ENCODE measurements at regions not wholly inside any gene's neighbourhood (a gene's known extent, or its start where the extent isn't known, plus 50 kb on each side); places are given as distances from the start of the nearest gene placed in this dataset.
"Not testable (repeated sequence)": the region's sequence is repeated elsewhere in the genome, so short reads cannot be mapped to it uniquely, and the experiment has no call there.

GRCh38 chr13:53452263-53452808 is 423.7 kb downstream of the OLFM4 start:
- H3K27ac ChIP-seq, H3K4me3 ChIP-seq: not testable (repeated sequence)

DNA sequence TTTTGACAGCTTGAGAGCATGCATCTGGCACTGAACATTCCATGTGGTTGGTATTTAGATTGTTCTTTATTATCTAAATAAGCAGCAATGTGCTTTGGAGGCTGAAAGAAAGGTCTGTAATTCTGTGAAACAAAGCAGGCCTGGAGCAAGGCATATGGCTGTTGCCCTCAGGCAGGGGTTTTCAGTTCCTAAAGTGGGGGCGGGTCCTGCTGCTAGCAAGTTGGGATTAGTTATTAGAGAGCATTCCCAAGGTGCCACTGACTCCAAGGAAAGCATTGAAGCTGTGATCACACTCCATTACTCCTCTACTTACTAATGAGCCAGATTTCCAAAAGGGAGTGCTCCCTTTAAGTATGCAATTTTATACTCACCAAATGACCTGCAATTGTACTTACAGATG is 432.2 kb downstream of the OLFM4 start:
- H3K27ac ChIP-seq, result no peak overlapping the region
- no peak overlapping the region for H3K4me3 ChIP-seq

GRCh38 chr13:53463106-53463505 is 434.5 kb downstream of the OLFM4 start:
- H3K27ac ChIP-seq, result no peak overlapping the region
- H3K4me3 ChIP-seq, result no peak overlapping the region

GRCh38 chr13:53466576-53466975 is 438.0 kb downstream of the OLFM4 start:
- Histone ChIP-seq H3K27ac (no peak overlapping the region), H3K4me3 (no peak overlapping the region)

DNA sequence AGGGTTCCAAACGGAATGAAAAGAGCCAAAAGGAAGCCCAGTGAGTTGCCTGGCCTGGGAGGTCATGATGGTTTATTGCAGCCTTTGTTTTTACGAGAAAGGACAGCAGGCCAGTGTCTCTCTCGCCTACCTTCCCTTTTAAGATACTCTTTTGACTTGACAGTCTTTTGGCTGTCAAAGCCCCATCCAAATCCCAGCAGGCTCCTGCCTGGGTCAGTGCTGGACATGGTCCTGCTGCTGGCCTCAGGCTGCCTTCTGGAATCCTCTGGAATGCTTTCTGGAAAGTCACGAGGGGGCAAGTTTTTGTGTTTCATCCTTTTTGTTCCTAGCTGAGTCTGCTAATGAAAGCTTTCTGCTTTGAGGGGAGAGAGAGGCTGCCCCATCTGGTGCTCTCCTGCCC is 444.8 kb downstream of the OLFM4 start:
- no peak overlapping the region for H3K27ac ChIP-seq
- H3K4me3 ChIP-seq, result no peak overlapping the region

GRCh38 chr13:53474878-53475277 is 446.3 kb downstream of the OLFM4 start:
- no peak overlapping the region for H3K4me3 ChIP-seq

DNA sequence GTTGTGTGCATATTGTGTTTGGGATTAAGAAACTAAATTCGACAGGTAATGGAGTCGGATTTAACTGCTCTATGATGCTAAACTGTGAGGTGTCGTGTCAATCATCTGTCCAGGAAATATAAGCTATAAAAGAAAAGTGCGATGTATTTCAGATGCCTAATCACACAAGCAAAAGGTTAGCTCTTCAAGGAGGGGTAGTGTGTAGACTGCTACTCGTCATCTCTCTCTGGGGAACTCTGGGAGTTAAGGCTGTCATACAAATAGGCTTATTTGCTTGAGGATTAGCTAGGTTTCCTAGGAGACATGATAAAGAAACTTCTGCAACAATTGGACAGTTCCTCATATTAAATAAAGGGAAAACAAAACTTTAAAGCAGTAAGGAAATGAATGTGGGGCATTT is 462.1 kb downstream of the OLFM4 start:
- no peak overlapping the region for H3K4me3 ChIP-seq
- H3K27ac ChIP-seq, result no peak overlapping the region

More at GRCh38 chr13:53474878-53475277, 446.3 kb downstream of the OLFM4 start:
- H3K27ac ChIP-seq, result no peak overlapping the region

- no peak overlapping the region for H3K4me3 ChIP-seq
- H3K27ac ChIP-seq, result no peak overlapping the region
These were observed 465.8 kb downstream of the OLFM4 start for GRCh38 chr13:53494406-53494805.

- Histone ChIP-seq H3K4me3 (no peak overlapping the region), H3K27ac (no peak overlapping the region)
These were observed 471.0 kb downstream of the OLFM4 start for GRCh38 chr13:53499576-53500133.

DNA sequence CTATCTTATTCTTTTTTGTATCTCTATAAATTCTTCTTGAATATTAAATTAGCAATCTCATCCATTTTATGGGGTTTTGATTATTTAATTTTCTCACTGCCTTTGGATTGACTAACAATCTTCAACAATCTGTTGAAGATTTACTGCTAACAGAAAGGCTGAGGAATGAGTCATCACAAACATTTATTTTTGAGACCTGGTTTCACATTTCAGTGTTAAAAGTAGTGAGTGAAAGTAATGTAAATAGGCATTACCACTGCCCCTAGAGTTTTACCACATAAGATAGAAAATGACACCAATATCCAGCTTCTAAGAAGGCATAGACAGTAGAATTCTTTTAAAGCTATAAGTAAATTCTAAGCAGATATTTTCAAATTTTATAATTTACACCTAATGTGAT is 472.8 kb downstream of the OLFM4 start:
- no peak overlapping the region for H3K4me3 ChIP-seq
- H3K27ac ChIP-seq, result no peak overlapping the region

- no peak overlapping the region for H3K27ac ChIP-seq
These were observed 479.1 kb downstream of the OLFM4 start for GRCh38 chr13:53507741-53508140.

DNA sequence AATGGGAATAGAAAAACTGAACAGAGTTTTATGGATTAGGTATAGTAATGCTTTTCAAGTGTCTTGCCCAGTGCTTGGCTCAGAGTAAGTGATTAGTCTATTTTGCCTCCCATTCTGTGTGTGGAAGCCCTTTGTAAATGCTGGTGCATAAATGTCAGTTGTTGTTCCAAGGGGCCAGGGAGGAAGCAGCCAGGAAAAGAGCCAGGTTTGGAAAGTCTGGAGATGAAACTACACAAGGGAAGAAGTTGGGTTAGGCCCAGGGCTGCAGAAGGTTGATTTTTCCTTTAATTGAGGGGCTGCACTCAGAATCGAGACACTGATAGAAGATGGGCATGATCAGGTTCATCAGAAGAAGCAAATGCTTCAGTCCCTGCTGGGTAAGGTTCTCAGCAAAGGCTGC is 484.0 kb downstream of the OLFM4 start:
- Histone ChIP-seq H3K27ac (no peak overlapping the region), H3K4me3 (no peak overlapping the region)

More at GRCh38 chr13:53507741-53508140, 479.1 kb downstream of the OLFM4 start:
- H3K4me3 ChIP-seq, result no peak overlapping the region

GRCh38 chr13:53513226-53513625 is 484.6 kb downstream of the OLFM4 start:
- Histone ChIP-seq H3K4me3 (no peak overlapping the region), H3K27ac (no peak overlapping the region)

GRCh38 chr13:53520132-53520531 is 491.5 kb downstream of the OLFM4 start:
- Histone ChIP-seq H3K27ac (no peak overlapping the region), H3K4me3 (no peak overlapping the region)

DNA sequence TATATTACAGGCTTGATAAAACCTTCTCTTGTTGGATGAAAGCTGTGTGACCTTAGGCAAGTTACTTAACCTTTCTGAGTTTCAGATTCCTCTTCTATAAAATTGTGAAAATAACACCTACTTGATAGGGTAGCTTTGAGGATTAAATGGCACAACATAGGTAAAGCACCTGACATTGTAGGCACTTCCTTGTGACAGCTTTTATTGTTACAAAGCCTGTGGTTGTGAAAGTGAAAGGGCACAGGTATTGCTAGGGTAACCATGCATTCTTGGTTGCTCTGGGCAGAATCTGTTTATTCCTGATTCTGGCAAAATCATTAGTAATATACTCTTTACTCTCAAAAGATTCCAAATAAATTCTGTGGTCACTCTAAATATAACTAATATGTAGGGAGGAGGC is 493.4 kb downstream of the OLFM4 start:
- no peak overlapping the region for H3K4me3 ChIP-seq
- no peak overlapping the region for H3K27ac ChIP-seq

DNA sequence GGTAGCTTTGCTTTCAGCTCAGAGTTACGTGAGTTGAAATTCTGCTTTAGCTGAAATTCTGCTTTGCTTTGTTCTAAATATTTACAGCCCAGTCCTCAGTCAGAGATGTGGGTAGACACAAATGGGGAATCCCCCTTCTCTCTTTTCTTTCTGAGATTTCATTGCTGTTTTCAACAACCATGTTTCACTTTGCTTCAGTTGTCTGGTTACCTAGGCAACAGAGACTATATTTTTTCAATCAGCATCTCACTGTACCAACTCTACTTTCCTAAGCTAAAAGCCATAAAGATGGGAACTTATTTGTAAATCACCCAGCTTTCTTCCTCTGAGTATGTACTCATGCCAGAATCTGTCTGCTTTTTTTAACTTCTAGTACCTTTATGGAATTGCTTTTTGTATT is 509.0 kb downstream of the OLFM4 start:
- no peak overlapping the region for H3K27ac ChIP-seq
- no peak overlapping the region for H3K4me3 ChIP-seq

DNA sequence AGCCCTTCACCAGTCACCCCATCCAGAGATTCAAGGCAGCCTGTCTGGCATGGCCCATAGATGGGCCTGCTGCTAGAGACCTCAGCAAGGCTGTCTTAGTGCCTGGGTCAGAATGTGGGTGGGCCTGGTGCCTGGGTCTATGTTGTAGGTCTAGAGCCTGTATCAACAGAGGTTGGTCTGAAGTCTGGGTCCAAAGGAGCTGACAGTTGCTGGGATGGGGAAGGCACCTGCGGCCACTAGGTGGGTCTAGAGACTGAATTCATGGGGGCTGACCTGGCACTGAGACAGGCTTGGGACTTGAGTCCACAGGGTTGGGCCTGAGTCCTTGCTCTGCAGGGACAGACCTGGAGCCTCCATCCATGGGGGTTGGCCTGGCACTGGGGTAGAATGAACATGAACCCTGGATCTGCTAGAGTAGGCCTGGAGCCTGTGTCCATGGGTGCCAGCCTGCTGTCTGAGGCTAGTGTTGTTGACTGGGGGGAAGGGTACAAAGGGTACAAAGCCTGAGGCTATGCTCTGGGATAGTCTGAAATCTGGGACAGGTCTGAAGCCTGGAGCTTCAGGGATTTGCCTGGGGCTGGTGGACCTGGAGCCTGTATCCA is 516.8 kb downstream of the OLFM4 start:
- Histone ChIP-seq H3K27ac (no peak overlapping the region), H3K4me3 (no peak overlapping the region)

GRCh38 chr13:53560556-53560955 is 531.9 kb downstream of the OLFM4 start:
- H3K27ac ChIP-seq, result no peak overlapping the region
- H3K4me3 ChIP-seq, result no peak overlapping the region

DNA sequence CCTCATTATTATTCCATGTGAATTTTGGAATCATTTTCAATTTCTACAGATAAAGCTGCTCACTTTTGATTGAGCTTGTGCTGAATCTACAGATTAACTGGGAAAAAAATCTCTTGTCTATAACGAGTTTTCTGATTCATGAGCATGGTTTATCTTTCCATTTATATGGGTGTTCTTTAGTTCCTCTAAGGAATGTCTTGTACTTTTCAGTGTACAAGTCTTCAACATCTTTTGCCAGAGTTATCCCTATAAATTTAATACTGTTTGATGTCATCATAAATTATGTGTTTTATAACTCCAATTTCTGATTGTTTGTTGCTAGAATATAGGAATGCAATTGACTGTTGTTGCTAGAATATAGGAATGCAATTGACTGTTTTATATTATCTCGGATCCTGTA is 533.8 kb downstream of the OLFM4 start:
- Histone ChIP-seq H3K4me3 (no peak overlapping the region), H3K27ac (no peak overlapping the region)

DNA sequence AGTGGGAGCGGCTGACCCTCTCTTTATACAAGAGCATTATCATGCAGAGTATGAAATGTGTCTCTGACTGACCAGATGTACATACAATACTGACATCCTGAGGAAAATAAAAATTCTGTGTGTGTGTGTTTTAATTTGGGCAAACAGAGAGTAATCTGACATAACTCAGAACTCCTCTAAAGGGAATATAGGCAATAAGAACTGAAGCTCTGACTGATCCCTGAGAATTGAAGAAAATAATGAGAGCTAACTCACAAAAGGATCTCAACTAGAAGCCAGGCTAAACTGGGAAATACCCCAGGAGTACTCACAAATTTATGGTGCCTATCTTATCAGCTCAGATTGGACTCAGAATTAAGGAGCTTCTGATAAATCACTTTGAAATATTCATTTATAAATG is 539.9 kb downstream of the OLFM4 start:
- Histone ChIP-seq H3K4me3 (no peak overlapping the region), H3K27ac (no peak overlapping the region)

DNA sequence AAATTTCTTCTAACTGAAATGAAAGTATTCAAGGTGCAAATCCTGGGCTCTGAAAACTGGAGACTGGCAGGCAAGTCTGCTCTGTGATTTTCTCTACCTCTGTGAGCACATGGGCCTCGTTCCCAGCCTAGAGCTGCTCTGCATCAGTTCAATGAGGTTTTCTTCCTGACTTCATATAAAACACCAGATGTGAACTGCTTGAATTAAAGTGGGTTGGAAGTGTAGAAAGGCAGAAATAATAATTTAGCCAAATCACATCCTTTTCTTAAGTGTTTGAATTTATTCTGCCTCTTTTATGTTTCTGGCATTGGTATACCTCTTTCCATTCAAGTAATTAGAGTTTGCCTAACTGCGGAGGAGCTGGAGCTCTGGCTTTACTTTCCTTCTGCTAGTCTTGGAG is 540.8 kb downstream of the OLFM4 start:
- no peak overlapping the region for H3K27ac ChIP-seq
- no peak overlapping the region for H3K4me3 ChIP-seq

- H3K27ac ChIP-seq, result no peak overlapping the region
- H3K4me3 ChIP-seq, result no peak overlapping the region
These were observed 572.5 kb downstream of the OLFM4 start for GRCh38 chr13:53601113-53601512.

Data from skin epidermis (tissue), 12 donors.